ENCODE measurements at regions not wholly inside any gene's neighbourhood (a gene's known extent, or its start where the extent isn't known, plus 50 kb on each side); places are given as distances from the start of the nearest gene placed in this dataset.
A peak's percentile ranks its signal among the peaks of the same experiment; 100 is the strongest.
"Not testable (repeated sequence)": the region's sequence is repeated elsewhere in the genome, so short reads cannot be mapped to it uniquely, and the experiment has no call there.

DNA sequence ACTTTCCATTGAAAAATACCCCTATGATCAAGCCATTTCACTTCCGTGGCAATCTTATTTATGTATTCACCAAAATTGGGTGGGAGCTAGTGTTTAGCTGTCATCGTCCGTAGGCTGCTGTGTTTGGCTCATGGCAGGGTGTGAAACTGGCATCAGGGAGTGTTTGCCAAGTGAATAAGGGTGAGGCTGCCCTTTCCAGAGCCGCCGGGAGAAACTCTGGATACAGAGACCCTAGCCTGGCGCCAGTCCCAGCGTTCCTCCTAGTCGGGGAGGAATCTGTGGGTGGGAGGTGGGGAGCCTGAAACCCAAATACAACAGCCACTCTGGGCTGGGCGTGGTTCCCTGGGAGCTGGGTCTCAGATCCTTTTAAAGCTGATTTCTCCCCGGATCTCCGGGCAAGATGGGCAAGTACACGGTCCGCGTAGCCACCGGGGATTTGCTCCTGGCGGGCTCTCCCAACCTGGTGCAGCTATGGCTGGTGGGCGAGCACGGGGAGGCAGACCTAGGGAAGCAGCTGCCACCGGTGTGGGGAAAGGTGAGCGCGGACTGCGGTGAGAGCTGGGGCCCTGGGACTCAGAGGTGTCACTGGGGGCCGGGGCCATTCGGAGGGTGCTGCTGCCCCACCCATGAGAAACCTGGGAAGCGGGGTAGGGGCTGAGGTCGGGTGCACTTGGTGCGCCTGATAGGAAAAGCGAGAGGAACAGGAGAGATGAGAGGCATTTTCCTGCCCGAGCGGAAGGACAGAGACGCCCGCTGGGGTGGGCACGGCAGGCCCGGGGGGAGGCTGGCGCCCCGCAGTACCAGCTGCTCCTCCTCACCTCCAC lies 62.1 kb upstream of the TEKT1 start:
- DNase-seq (ENCODE audit: low read depth in 3 of 3), result no peak

- DNase-seq (ENCODE audit: low read depth in 3 of 3), result no peak
Observed at GRCh38 chr17:6894206-6894528, 62.6 kb upstream of the TEKT1 start.

DNA sequence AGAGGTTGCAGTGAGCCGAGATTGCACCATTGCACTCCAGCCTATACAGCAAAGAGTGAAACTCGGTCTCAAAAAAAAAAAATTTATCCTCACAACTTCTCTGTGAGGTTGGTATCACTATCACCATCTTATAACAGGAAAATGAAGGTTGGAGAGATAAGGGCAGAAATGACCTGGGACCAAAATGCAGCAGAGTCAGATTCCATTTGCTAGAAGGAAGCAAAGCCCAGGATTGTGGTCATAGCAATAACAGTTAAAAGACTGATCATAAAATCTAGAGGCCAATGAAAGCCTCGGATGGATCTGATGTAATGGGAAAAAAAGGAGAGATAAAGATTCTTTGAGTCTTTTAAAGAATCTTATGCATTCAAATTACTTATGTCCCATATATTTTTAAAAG lies 69.6 kb upstream of the TEKT1 start:
- DNase-seq (ENCODE audit: low read depth in 3 of 3), result no peak

DNA sequence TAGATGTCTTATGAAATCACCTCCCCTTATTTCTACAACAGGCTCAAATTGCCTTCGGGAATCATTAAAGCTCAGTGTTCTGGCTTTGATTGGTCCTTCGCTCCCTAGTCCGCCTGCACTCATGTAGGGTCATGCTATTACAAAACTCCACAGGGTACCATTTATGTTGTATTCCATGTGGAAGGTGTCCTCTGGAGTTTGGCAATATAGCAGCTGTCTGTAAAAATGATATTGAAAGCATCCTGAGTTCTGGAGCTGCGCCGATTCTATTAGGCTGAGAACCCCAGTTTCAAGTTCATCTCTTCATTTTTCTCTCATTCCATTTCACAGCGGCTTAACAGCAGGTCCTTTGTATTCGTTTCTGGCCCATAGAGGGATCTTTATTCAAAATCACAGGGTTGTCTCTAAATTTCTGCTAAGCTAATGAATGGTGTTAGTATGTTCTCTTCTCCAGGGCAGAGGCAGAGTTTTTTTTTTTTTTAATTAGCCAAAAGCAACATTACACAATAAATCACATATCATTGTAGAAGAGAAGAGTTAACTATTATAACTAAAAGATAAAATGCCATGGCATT lies 71.9 kb upstream of the TEKT1 start:
- DNase-seq (ENCODE audit: low read depth in 3 of 3), result no peak

DNA sequence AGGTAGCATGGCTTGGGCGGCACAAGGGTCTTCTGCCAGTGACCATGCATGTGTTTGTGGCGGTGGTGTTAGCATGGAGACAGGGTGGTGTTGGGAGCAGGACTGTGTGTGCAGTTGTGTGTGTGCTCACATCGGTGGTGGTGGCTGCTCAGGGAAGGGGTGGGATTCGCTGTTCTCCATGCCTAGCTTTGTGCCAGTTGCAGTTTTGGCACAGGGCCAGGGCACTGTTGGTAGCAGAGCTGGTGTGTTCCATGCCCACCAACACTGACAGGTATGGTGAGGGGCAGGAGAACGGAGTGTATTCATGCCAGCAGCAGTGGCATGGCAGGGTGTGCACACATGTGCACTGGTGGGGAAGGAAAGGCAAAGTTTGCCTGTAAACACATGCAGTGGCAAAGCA lies 77.3 kb upstream of the TEKT1 start:
- DNase-seq (ENCODE audit: low read depth in 3 of 3), result no peak

DNA sequence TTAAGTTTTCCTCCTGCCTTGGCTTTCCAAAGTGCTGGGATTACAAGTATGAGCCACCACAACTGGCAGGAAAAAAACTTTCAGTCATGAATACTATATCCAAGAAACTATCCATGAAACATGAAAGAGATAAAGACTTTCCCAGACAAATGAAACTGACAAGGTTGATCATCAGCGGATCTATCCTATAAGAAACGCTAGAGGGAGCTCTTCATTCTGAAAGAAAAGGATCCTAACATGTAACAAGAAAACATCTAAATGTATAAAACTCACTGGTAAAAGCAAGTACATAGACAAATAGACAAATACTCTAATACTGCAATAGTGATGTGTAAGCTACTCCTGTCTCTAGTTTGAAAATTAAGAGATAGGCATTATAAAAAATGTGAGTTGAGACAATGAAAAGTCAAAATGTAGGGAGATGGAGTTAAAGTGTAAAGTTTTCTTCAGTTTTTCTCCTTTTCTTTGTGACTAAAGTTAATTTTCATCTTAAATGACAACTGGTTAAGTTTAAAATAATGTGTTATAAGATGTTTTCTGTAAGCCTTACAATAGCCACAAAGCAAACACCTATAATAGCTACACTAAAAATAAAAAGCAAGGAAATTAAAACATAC lies 79.6 kb upstream of the TEKT1 start:
- no peak for DNase-seq (ENCODE audit: low read depth in 3 of 3)

DNA sequence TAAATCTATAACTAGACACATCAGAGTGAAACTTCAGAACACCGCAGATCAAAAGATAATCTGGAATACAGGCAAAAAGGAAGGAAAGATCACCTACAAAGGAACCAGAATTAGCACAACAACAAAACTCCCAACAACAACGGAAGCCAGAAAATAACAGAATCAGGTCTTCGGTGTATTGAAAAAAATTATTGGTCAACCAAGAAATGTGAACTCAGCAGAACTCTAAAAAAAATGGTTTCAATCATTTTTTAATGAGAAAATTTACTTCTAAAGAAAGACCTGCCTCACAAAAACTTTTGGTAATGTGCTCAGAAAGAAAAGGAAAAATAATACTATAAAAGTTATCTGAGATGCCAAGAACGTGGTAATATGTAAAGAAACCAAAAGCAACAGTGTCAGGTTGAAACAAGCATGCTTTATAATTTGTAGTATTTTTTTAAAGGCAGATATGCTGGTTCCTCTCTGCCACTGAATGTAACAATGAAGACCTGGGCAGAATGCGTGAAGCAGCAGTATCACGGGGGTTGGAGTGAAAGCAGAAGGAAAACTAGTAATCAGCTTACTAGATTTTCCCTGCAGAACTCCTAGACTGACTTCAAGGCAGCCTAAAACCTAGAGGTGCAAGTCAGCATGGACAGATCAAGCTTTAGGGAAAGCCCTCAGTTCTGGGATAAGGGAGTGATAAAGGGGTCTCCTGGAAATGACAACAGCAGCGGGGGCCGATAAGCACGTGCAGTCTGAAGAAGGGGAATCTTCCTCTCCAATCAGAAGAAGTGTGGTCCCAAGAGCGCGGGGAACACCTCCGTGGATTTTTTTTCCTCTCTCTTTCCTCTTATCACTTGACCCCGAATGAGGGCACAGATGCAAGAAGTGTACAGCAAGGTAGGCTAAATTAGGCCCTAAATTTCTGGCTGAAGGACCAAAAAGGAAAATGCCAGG lies 80.9 kb upstream of the TEKT1 start:
- no peak for DNase-seq (ENCODE audit: low read depth in 3 of 3)

GRCh38 chr17:6913608-6914443 lies 82.0 kb upstream of the ALOX12 start:
- peak; percentile 49 to 58 (median 50) for DNase-seq (ENCODE audit: low read depth in 3 of 3)

DNA sequence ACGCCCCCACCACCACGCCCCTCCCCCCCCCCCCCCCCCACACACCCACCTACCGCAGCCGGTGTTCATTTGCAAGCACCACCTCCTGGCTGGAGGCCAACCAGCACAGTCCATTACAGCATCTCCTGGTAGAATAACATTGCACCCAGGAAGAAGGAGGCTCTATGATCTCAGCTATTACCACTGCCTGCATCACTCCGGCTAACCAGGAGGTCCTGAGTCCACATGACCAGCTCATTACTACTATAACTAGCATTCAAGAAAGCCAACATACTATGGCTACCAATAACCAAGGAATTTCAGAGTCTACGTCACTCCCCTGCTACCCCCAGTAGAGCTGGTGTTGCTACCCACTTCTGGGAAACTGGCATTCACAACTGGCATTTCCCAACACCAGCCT lies 81.1 kb upstream of the ALOX12 start:
- no peak for DNase-seq (ENCODE audit: low read depth in 3 of 3)

DNA sequence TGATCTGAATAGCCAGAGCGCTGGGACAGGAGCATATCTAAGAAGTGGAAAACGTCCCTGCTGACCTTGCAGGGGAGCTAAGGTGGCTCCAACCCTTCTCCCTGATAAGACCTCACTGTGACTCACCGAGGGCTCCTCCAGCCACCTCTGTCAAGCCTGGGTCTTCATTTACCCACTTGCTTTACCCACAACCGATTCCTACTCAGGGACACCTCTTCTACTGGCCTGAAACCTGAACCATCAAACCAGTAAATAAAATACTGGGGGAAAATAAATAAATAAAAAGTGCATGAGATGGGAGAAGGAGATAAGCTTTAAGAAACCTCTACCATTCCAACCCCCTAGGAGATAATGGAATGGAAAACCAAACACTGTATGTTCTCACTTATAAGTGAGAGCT lies 80.2 kb upstream of the ALOX12 start:
- no peak for DNase-seq (ENCODE audit: low read depth in 3 of 3)

DNA sequence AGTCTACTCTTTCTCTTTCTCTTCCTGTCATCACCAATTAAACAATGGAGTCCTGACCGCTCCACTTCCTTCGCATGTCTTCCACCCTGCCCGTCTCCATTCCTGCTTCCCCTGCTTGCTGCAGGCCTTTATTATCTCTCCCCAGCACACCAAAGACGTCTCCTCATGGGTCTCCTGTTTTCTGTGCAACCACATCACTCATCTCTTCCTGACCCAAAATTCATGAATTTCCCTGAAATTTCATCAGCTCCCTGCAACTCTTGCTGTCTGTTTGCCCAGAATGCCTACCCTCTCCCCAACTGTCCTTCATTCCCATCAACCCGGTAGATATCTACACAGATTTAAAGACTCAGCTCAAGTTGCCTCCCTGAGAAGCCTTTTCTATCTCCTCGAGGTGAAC lies 76.7 kb upstream of the ALOX12 start:
- no peak for DNase-seq (ENCODE audit: low read depth in 3 of 3)

- DNase-seq (ENCODE audit: low read depth in 3 of 3), result no peak
Observed at GRCh38 chr17:6923385-6923784, 72.5 kb upstream of the ALOX12 start.

- no peak for DNase-seq (ENCODE audit: low read depth in 3 of 3)
Observed at GRCh38 chr17:6924208-6924607, 71.6 kb upstream of the ALOX12 start.

- DNase-seq (ENCODE audit: low read depth in 3 of 3), result no peak
Observed at GRCh38 chr17:6926667-6927066, 69.2 kb upstream of the ALOX12 start.

DNA sequence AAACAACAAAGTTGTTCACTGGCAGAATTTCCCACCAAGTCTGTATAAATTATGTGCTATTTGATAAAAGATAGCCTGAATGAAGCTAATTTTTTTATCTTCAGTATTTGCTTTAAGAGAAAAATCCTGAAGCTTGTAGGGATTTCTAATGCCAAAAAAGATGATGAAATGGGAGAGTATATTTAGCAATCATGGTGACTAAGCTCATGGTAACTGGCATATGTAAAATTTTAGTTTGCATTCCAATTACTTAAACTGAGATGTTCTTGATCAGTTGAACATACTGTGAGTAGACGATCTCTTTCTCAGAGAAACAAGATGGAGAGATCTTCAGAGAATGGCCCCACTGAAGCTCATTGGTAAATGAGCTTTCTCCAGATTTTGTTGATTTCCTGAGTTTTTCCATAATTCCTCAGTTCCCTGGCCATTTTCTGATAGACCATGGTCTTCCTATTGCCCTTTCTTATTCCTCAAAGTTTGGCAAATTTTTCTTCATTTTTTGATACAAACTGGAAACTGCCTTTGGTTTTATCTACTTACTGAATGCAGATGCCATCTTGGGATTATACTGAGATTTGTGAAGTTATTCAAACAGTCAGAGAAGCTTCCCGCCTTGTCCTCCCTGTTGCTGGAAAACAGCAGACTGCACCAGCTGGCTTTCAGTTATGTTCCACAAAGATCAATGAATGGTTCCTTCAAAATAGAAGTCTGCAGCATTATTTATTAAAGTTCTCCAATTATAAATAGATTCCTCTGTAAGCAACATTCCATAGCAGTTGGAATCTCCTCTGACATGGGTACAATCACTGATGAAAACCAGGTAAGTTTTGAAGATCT lies 68.3 kb upstream of the ALOX12 start:
- DNase-seq (ENCODE audit: low read depth in 3 of 3), result no peak

DNA sequence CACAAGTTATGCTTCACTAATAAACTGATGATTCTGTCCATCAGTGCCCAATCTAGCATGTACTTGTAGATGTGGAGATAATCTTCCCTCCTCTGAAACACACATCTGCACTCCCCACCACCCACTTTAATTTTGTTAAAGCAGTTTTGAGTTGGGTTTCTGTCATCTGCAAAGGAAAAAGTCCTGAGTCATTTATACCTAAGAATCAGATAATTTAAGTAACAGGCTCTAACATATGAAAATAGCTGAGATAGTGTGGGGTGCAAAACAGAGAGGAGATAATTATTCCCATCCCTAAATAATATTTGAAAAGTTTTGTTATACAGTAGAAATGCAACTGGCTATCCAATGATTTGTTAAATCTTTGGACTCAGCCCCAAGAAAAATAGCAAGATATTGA lies 67.7 kb upstream of the ALOX12 start:
- no peak for DNase-seq (ENCODE audit: low read depth in 3 of 3)

- DNase-seq (ENCODE audit: low read depth in 3 of 3), result no peak
Observed at GRCh38 chr17:6930749-6931148, 65.1 kb upstream of the ALOX12 start.

GRCh38 chr17:6934544-6934943 lies 61.3 kb upstream of the ALOX12 start:
- DNase-seq (ENCODE audit: low read depth in 3 of 3), result not testable (repeated sequence)

- no peak for DNase-seq (ENCODE audit: low read depth in 3 of 3)
Observed at GRCh38 chr17:6936370-6937028, 59.4 kb upstream of the ALOX12 start.

- DNase-seq (ENCODE audit: low read depth in 3 of 3), result no peak
Observed at GRCh38 chr17:6938637-6939036, 57.2 kb upstream of the ALOX12 start.
